T-helper 17 cell (primary cell): ENCODE measurements at regions not wholly inside any gene's neighbourhood (a gene's known extent, or its start where the extent isn't known, plus 50 kb on each side); places are given as distances from the start of the nearest gene placed in this dataset.

ENCODE experiments used
- ATAC-seq: fragments of 150-1000 bp; cut with Tn5 transposase; 2 replicates; pipeline ENCODE4 v1.10.0; 2021; ENCODE audit warnings: mild to moderate bottlenecking, moderate library complexity
- DNase-seq, 3 donors: peaks; one replicate each; pipeline versions ENCODE4 v3.0.0 to v3.0.0-alpha.2; 2020 to 2021
- H3K9me3 ChIP-seq: one replicate; pipeline ENCODE4 v1.7.0; 2013; ENCODE audit warnings: low read length, mild to moderate bottlenecking; ENCODE audit not compliant: control insufficient read depth, poor library complexity, severe bottlenecking
- H3K27ac Mint-ChIP-seq: one replicate; pipeline ENCODE4 v1.8.0; 2022; ENCODE audit warnings: mild to moderate bottlenecking, moderate library complexity, mixed read lengths
- H3K27me3 Mint-ChIP-seq: one replicate; pipeline ENCODE4 v1.8.0; 2022; ENCODE audit warnings: mixed read lengths
- H3K36me3 Mint-ChIP-seq: one replicate; pipeline ENCODE4 v1.8.0; 2022; ENCODE audit warnings: low read depth, mixed read lengths
- H3K4me1 Mint-ChIP-seq: one replicate; pipeline ENCODE4 v1.8.0; 2022; ENCODE audit warnings: mild to moderate bottlenecking, mixed read lengths
- H3K4me3 Mint-ChIP-seq: one replicate; pipeline ENCODE4 v1.8.0; 2022; ENCODE audit warnings: mild to moderate bottlenecking, moderate library complexity, mixed read lengths

- no peak overlapping the region for H3K27ac Mint-ChIP-seq
- no peaks in the 10 kb centered on the region for H3K36me3 Mint-ChIP-seq
- DNase-seq, result no peak
- no peaks in the 10 kb centered on the region for H3K27me3 Mint-ChIP-seq
- peaks cover 7% of the 10 kb centered on the region for H3K4me1 Mint-ChIP-seq
- no peak for ATAC-seq
- no peaks in the 10 kb centered on the region for H3K9me3 ChIP-seq
- H3K4me3 Mint-ChIP-seq, result no peak overlapping the region
These were observed 49.8 kb upstream of the NFE2L3 start for GRCh38 chr7:26102176-26102575.
